Activated CD8-positive, alpha-beta T cell treated with anti-CD3 and anti-CD28 coated beads for 36 hours (primary cell): ENCODE measurements at regions not wholly inside any gene's neighbourhood (a gene's known extent, or its start where the extent isn't known, plus 50 kb on each side); places are given as distances from the start of the nearest gene placed in this dataset.

Experiments
- ATAC-seq: fragments of 200-7000 bp; cut with Tn5 transposase; one replicate; pipeline ENCODE4 v1.10.0; 2021; ENCODE audit warnings: mild to moderate bottlenecking, moderate library complexity
- CTCF ChIA-PET: fragments of 350-600 bp; sonication (Branson Sonifier 250); formaldehyde crosslinking; loops from one replicate; lab custom pipeline; 2021; ENCODE audit warnings: antibody characterized with exemption; lab: Charles Lee
- POLR2A ChIA-PET: fragments of 350-600 bp; sonication (Branson Sonifier 250); formaldehyde crosslinking; loops from one replicate; lab custom pipeline; 2021; ENCODE audit warnings: antibody characterized with exemption; lab: Charles Lee
- DNase-seq: peaks from one replicate; pipeline ENCODE4 v3.0.0-alpha.2; 2020
- H3K27ac Mint-ChIP-seq: one replicate; pipeline ENCODE4 v1.8.0; 2021; ENCODE audit warnings: mild to moderate bottlenecking, mixed read lengths
- H3K27me3 Mint-ChIP-seq: one replicate; pipeline ENCODE4 v1.8.0; 2021; ENCODE audit warnings: mixed read lengths
- H3K36me3 Mint-ChIP-seq: one replicate; pipeline ENCODE4 v1.8.0; 2021; ENCODE audit warnings: low read depth, mixed read lengths
- H3K4me1 Mint-ChIP-seq: one replicate; pipeline ENCODE4 v1.8.0; 2021; ENCODE audit warnings: low read depth, mixed read lengths
- H3K4me3 Mint-ChIP-seq: one replicate; pipeline ENCODE4 v1.8.0; 2021; ENCODE audit warnings: mild to moderate bottlenecking, moderate library complexity, mixed read lengths
- H3K9me3 Mint-ChIP-seq: one replicate; pipeline ENCODE4 v1.8.0; 2021; ENCODE audit warnings: mixed read lengths
- intact Hi-C: fragments of 100-400 bp; cut with micrococcal nuclease; formaldehyde crosslinking; loops from one replicate; pipeline ENCODE4 v1.10.0; 2022
- TF ChIP-seq, protein P1 (sequence below): fragments of 200-600 bp; IDR thresholded peaks from one replicate; pipeline ENCODE4 v1.8.0; 2022; ENCODE audit warnings: antibody characterized with exemption, mild to moderate bottlenecking

DNA sequence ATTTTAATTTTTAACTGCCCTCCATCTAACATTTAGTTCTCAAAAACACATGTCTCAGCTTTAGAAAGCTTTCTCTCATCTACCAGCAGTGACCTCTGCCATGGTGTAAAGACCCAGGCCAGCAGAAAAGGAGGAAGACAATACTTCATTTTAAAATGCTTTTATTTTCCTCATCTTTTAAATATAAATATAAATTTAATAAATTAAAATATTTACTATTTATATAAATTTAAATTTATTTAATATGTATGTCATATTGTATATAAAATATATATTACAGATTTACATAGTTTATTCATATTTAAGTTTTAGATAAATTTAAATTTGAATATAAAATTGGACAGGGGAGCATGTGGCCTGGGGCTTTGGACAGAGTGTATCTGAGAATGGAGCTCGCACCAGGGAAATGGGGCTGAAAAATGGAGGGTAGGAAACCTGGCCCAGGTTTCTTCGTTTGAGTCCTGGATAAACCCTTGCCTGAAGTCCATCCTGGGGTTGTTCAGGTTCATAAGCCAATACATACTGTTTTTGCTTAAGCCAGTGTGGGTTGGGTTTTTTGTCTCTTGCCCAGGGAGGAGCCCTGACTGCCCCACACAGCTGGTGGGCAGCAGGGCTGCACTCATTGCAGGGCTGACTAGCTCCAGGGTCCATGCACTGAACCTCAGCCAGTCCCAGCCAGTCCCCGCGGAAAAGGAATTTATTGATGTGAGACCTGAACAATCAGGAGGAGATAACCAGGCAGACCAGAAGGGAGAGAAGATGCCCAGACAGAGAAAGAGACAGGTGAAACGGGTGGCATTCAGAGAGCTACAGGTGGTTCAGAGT, 77.3 kb upstream of the LAPTM4A start:
- intact Hi-C loops, result no loop called here
- CTCF ChIA-PET, result no interaction called here

GRCh38 chr2:20126469-20126868, 75.0 kb upstream of the LAPTM4A start:
- POLR2A ChIA-PET, result no interaction called here
- Mint-ChIP-seq H3K27me3 (no peaks in the 10 kb centered on the region), H3K4me3 (no peak overlapping the region)

More for the DNA sequence above, 77.3 kb upstream of the LAPTM4A start:
- POLR2A ChIA-PET, result no interaction called here
- Mint-ChIP-seq H3K4me1 (no peaks in the 10 kb centered on the region), H3K4me3 (no peak overlapping the region), H3K36me3 (no peaks in the 10 kb centered on the region), H3K27me3 (peaks cover 2% of the 10 kb centered on the region), H3K9me3 (no peaks in the 10 kb centered on the region), H3K27ac (no peak overlapping the region)
- DNase-seq (no peak), ATAC-seq (no peak)
- TF ChIP-seq, protein P1, sequence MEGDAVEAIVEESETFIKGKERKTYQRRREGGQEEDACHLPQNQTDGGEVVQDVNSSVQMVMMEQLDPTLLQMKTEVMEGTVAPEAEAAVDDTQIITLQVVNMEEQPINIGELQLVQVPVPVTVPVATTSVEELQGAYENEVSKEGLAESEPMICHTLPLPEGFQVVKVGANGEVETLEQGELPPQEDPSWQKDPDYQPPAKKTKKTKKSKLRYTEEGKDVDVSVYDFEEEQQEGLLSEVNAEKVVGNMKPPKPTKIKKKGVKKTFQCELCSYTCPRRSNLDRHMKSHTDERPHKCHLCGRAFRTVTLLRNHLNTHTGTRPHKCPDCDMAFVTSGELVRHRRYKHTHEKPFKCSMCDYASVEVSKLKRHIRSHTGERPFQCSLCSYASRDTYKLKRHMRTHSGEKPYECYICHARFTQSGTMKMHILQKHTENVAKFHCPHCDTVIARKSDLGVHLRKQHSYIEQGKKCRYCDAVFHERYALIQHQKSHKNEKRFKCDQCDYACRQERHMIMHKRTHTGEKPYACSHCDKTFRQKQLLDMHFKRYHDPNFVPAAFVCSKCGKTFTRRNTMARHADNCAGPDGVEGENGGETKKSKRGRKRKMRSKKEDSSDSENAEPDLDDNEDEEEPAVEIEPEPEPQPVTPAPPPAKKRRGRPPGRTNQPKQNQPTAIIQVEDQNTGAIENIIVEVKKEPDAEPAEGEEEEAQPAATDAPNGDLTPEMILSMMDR, result no peak

DNA sequence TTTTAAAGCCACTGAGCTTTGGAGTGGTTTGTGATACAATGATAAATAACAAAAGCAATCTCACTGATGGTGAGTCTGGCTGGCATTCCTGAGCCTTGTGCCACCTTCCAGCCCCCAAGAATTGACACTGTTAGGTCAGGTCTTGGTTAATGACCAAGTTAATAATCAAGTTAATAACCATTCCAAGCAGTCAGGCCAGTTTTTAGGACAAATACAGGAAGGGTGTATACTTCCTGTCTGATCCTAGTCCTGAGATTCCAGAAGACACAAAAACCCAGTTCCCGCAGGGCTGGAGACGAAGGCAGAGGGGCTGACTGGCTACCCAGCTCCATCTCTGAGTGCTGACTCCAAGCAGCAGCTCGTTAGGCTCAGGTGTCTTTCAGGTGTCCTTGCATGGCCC, 74.6 kb upstream of the LAPTM4A start:
- no peak overlapping the region for H3K27ac Mint-ChIP-seq
- no peaks in the 10 kb centered on the region for H3K27me3 Mint-ChIP-seq
- TF ChIP-seq, protein P1, result no peak

More at GRCh38 chr2:20126469-20126868, 75.0 kb upstream of the LAPTM4A start:
- CTCF ChIA-PET, result interaction anchor here (2.0 kb wide), 1 partner anchor 11 kb away, joined by 5 read pairs; no protein-coding TSS in a partner anchor
- no peaks in the 10 kb centered on the region for H3K9me3 Mint-ChIP-seq
- no peaks in the 10 kb centered on the region for H3K36me3 Mint-ChIP-seq
- ATAC-seq (no peak), DNase-seq (no peak)
- no peaks in the 10 kb centered on the region for H3K4me1 Mint-ChIP-seq
- intact Hi-C loops, result no loop called here
- TF ChIP-seq, protein P1, result no peak
- no peak overlapping the region for H3K27ac Mint-ChIP-seq

DNA sequence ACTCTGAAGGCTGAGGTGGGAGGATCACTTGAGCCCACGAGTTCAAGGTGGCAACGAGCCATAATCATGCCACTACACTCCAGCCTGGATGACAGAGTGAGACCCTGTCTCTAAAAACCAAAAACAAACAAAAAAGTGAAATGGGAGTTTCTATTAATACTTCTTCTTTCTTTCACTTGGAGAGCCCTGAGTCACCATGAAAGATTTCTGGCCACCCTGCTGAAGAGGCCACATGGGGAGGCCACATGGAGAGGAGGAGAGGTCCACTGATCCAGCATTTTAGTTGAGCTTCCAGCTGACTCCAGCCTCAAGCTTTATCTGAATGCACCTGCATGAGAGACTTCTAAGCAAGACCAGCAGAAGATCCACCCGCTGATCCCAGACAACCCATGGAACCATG, 74.2 kb upstream of the LAPTM4A start:
- CTCF ChIA-PET, result interaction anchor here (1.7 to 2.0 kb wide), 2 partner anchors 10 to 12 kb away, joined by 5 read pairs; no protein-coding TSS in a partner anchor

More for the DNA sequence above, 74.6 kb upstream of the LAPTM4A start:
- no peaks in the 10 kb centered on the region for H3K4me1 Mint-ChIP-seq
- ChIA-PET POLR2A (no interaction called here), CTCF (interaction anchor here (1.7 to 2.0 kb wide), 2 partner anchors 10 to 12 kb away, joined by 5 read pairs; no protein-coding TSS in a partner anchor)
- no peak overlapping the region for H3K4me3 Mint-ChIP-seq
- no peaks in the 10 kb centered on the region for H3K9me3 Mint-ChIP-seq
- H3K36me3 Mint-ChIP-seq, result no peaks in the 10 kb centered on the region
- intact Hi-C loops, result no loop called here
- DNase-seq, result no peak
- no peak for ATAC-seq

More for the DNA sequence above, 74.2 kb upstream of the LAPTM4A start:
- TF ChIP-seq, protein P1, result no peak
- DNase-seq, result no peak
- Mint-ChIP-seq H3K27ac (no peak overlapping the region), H3K9me3 (no peaks in the 10 kb centered on the region), H3K4me1 (no peaks in the 10 kb centered on the region), H3K27me3 (no peaks in the 10 kb centered on the region), H3K4me3 (no peak overlapping the region), H3K36me3 (no peaks in the 10 kb centered on the region)
- no peak for ATAC-seq
- POLR2A ChIA-PET, result no interaction called here
- intact Hi-C loops, result no loop called here
